Right kidney (tissue), 1 donor: ENCODE measurements at regions not wholly inside any gene's neighbourhood (a gene's known extent, or its start where the extent isn't known, plus 50 kb on each side); places are given as distances from the start of the nearest gene placed in this dataset.
"Not testable (repeated sequence)": the region's sequence is repeated elsewhere in the genome, so short reads cannot be mapped to it uniquely, and the experiment has no call there.

Experiments
- DNase-seq: peaks from one replicate; pipeline ENCODE4 v3.0.0-alpha.2; 2016

DNA sequence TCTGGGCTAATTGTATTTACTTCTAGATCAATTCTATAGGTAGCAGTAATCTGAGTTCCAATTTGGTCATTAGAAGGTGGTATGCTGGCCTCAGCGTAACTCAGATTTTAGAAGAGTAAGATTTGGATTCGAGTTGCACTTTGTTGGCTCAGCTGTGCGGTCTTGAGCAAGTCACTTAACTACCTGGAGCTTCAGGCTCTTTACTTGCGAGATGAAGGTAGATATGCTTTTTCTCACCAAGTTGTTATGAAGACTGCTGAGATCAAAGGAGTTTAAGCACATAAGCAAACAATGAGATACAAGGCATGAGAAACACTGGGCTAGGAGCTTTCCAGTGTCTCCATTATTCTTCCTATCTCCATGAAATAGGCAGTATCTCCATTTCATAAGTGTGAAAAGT lies 133.8 kb upstream of the RANBP3L start:
- DNase-seq: no peak

- DNase-seq: no peak
Measured at GRCh38 chr5:36436306-36436705, 134.6 kb upstream of the RANBP3L start.

- no peak for DNase-seq
Measured at GRCh38 chr5:36438765-36439561, 137.3 kb upstream of the RANBP3L start.

GRCh38 chr5:36440300-36440699 lies 138.6 kb upstream of the RANBP3L start:
- DNase-seq: no peak

DNA sequence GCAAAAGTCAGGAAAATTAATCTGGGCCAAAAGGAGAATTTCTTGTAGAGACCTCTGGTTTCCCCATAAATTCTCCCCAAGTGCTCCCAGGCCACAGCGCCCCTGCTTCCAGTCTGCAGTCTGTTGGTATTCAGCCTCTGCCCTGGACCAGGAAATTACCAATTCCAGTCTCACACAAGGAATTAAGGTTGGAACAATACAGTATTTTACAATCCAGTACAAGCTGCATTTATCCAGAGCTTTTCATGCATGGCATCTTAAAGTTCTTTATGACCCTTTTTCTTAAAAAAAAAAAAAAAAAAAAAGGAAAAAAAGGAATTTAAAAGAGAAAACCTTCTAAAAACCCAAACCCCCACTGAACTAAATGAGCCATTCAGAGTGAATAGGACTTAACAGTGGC lies 139.6 kb upstream of the RANBP3L start:
- no peak for DNase-seq

GRCh38 chr5:36442352-36442751 lies 140.7 kb upstream of the RANBP3L start:
- no peak for DNase-seq

DNA sequence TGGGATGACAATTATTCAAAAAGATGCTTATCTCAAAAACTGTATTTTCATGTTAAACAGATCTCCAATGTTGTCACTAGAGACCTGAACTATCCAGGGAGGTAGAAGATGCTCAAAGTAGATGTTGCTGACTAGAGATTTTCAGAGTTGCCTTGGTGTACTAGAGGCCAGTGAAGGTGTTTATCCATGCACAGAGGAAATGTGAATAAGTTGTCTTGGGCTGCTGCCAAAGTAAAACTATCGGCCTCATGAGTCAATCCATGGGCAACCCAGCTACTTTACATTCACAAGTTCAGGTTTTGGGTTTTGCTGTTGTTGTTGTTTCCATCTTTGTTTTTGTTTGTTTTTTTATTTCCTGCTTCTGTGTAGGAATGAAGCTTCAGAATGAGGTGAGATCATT lies 141.1 kb upstream of the RANBP3L start:
- DNase-seq: no peak

GRCh38 chr5:36443941-36444340 lies 142.2 kb upstream of the RANBP3L start:
- DNase-seq: no peak

DNA sequence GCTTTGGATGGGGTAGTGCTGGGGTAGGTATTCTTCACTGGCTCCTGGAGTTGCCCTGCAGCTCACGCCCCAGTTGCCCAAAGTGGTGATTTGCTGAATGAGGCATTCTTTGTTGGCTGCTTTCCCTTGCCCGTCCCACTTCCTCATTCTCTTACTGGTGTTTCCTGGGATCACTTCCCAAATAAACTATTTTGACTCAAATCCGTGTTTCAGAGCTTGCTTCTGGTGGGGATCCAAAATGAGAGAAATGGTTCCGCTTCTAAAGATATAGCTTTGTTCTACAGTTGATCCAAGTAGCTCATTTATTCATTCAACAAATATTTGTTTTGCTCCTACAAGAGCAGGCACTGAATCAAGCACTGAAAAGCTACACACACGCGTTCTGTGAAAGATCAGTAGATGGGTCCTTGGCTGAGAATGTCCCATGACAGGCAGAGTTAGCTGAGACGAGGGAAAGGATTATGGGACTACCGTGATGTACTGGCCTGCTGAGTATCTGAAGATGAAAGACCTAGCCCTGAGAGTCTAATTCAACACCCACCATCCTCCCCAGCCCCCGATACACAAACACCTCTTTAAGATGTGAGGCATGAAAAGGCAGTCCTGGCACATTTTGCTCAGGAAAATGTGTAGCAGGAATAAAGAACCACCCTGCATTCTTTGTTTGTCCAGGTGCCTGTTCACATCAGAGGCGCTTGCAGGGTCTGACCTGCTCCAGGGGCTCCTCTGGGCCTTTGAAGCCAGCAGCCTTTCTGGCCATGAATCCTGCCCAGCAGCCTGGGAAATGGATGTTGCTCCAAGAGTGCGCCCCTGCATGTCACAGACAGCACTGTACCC lies 143.1 kb upstream of the RANBP3L start:
- no peak for DNase-seq

DNA sequence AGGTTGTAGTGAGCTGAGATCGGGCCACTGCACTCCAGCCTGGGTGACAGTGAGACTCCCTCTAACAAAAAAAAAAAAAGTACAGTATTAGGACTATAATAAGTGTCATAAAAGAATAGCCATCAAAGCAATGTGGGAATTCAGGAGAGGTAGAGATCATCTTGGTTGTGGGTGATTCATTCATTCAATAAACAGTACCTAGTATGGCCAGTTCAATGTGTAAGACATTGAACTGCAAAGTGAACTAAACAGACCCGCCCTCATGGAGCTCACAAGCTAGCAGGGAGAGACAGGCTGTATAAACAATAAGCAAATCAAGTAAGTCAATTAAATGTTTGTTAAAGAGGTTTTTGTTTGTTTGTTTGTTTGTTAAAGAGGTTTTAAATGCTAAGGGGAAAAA lies 146.1 kb upstream of the RANBP3L start:
- DNase-seq: no peak

- DNase-seq: no peak
Measured at GRCh38 chr5:36450229-36451014, 148.7 kb upstream of the RANBP3L start.

GRCh38 chr5:36452424-36453006 lies 150.8 kb upstream of the RANBP3L start:
- DNase-seq: no peak

DNA sequence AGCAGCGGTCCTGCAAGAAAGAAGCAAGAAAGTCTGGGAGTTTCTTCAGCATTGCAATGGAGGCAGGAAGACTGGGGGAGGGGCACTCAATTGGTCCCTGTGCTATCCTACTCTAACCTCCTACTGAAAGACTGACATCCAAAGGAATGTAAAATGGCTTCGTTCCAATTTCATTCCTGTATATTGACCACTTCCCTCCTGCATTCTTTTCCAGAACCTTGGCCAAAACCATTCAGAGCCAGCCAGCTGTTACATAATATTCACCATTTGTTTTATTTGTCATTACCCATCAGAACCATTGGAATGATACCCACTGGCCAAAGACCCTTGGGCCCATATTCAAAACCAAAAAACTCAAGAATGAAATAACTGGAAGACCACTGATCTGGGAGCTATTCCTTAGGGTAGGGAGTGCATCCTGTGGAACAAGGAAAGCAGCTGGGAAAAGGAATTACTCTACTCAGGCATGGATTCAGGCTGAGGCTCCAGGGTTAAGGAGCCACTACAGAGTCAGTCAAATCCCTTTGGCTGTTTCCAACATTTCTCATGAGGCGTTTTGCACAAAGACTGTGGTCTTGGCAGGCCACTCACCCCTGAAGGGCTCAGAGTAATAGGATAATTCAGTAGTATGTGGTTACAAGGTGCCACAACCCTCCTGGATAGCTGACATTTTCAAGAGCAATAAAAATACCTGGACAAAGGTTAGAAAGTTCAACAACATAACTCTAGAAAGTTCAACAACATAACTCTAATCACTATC lies 148.7 kb upstream of the SLC1A3 start:
- DNase-seq: no peak

DNA sequence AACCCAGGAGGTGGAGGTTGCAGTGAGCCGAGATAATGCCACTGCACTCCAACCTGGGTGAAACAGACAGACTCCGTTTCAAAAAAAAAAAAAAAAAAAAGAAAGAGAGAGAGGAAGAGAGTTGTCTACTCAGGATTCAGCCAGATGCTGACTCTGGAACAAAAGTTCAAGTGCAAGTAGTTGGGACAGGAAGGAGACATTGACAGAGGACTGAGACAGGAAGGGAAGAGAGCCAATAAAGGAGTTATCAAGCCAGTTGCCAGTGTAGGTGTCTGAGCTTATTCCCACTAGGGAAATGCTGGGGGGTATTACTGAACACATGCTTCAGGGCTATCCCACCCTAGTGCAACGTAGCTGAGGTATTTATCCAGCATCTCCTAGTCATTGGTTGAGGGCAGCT lies 147.7 kb upstream of the SLC1A3 start:
- DNase-seq: no peak

GRCh38 chr5:36459176-36460135 lies 146.9 kb upstream of the SLC1A3 start:
- DNase-seq: no peak

DNA sequence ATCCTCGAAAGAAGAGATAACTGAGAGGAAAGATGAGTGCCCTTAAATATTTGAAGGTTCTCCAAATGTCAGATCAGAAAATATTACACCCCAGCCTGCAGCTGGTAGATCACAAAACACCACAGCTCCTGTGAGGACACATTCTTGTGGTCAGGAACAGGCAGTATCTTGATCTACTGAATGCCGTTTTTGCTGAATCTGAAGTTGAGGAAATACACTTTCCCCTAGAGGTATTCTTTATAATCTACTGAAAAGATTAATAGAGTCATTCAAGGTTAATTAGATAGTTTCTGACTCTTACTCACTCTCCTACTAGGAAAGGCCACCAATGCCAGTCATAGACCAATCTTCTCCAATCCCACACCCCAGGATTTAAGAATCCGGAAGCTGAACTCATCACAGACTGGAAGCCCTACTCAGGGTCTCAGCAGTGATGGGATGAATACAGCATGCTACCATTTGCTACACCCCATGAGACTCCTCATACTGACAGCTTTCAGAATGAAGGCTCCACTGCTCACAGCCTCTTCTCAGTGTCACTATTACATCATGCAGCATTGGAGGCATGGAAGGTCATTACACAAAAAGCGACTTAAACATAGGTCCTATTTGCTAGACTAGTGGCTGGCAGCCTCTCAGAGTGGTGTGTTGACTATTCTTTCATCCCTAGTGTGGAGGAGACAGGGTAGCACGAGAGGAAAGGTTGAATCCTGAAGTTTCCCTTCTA lies 143.9 kb upstream of the SLC1A3 start:
- no peak for DNase-seq

DNA sequence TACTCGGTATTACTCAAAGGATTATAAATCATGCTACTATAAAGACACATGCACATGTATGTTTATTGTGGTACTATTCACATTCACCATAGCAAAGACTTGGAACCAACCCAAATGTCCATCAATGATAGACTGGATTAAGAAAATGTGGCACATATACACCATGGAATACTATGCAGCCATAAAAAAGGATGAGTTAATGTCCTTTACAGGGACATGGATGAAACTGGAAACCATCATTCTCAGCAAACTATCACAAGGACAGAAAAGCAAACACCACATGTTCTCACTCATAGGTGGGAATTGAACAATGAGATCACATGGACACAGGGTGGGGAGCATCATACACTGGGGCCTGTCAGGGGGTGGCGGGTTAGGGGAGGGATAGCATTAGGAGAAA lies 130.5 kb upstream of the SLC1A3 start:
- DNase-seq: not testable (repeated sequence)

DNA sequence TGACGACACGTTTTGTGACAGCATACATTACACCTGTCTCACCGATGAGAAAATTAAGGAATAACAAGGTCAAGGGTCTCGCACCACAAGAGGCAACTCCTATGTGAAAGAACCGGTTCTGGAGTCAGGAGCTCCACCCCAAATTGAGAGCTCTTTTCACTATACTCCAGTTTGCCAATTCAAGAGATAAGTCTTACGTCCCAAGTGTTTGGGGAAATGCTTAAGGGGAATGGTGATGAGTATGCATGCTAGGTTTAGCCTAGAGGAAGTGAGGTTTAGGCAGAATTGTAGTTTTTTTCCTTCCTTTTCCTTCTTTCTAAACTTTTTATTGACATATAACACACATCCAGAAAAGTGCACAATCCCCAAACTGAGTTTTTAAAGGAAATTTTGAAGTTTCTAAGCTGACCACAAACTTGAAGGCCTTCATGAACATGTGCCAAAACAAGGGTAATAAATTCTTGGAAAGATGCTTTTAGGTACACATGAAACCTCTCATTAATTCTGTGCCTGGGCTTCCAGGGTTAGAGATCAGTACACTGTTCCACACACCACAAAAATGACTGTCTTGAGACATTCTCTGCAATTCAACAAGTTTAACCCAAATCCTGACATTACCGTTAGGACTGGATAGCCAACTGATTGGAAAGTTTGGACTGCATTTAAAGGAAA lies 127.6 kb upstream of the SLC1A3 start:
- DNase-seq: no peak

- DNase-seq: no peak
Measured at GRCh38 chr5:36481454-36482120, 124.8 kb upstream of the SLC1A3 start.
